Mammary epithelial cell (primary cell): ENCODE measurements at regions not wholly inside any gene's neighbourhood (a gene's known extent, or its start where the extent isn't known, plus 50 kb on each side); places are given as distances from the start of the nearest gene placed in this dataset.

ENCODE experiments used
- CTCF ChIP-seq, 2 donors: IDR thresholded peaks in 1 of 2; conservative IDR thresholded peaks in 1 of 2; 2 replicates each; pipeline ENCODE4 v1.5.1; 2011 to 2012; ENCODE audit warnings: inconsistent platforms in 2 of 2, low read length in 2 of 2, mild to moderate bottlenecking in 2 of 2, control low read depth in 1 of 2, low read depth in 1 of 2; ENCODE audit not compliant: insufficient read depth in 1 of 2; ENCODE audit errors: extremely low read depth in 1 of 2
- EZH2 ChIP-seq: IDR thresholded peaks from 2 replicates; pipeline ENCODE4 v1.6.1; 2012; ENCODE audit warnings: low read length, inconsistent platforms, borderline replicate concordance

DNA sequence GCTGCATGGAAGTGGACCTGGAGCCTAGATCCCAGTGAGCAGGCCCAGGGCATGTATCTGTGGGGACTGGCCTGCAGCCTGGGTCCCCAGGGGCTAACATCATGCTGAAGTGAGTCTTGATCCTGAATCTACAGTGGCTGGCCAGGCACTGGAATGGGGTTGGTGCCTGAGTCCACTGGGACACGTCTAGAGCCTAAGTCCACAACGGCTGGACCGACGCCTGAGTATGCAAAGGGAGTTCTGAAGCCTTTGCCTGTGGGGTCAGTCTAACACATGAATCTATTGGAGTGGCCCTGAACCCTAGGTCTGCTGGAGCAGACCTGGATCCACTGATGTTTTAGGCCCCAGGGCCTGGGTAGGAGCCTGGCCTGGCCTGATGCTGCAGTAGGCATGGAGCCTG, 665.5 kb downstream of the DCDC2C start:
- TF ChIP-seq EZH2 (no peak), CTCF (conservative IDR thresholded peaks at IDR 0.05 in 1 of 2, IDR thresholded peaks at IDR 0.05 in 1 of 2; ENCODE audit: extremely low read depth in 1 of 2, insufficient read depth in 1 of 2, low read depth in 1 of 2, low read length in 2 of 2) (no peak)
